ENCODE measurements at regions not wholly inside any gene's neighbourhood (a gene's known extent, or its start where the extent isn't known, plus 50 kb on each side); places are given as distances from the start of the nearest gene placed in this dataset.
"Not testable (repeated sequence)": the region's sequence is repeated elsewhere in the genome, so short reads cannot be mapped to it uniquely, and the experiment has no call there.

- no peak overlapping the region for H3K4me3 Mint-ChIP-seq
- peaks cover 3% of the 10 kb centered on the region for H3K9me3 Mint-ChIP-seq
- no peak overlapping the region for H3K27ac Mint-ChIP-seq
- no peaks in the 10 kb centered on the region for H3K4me1 Mint-ChIP-seq
- H3K36me3 Mint-ChIP-seq (ENCODE audit: low read depth): no peaks in the 10 kb centered on the region
- H3K27me3 Mint-ChIP-seq: peaks cover 13% of the 10 kb centered on the region
- ATAC-seq (replicated peaks): no peak
Observed at GRCh38 chr6:21870076-21870730, 276.7 kb downstream of the SOX4 start.

- ATAC-seq (replicated peaks): no peak
- Mint-ChIP-seq H3K36me3 (ENCODE audit: low read depth) (no peaks in the 10 kb centered on the region), H3K9me3 (peaks cover 3% of the 10 kb centered on the region), H3K4me1 (no peaks in the 10 kb centered on the region), H3K27ac (no peak overlapping the region), H3K4me3 (no peak overlapping the region), H3K27me3 (peaks cover 10% of the 10 kb centered on the region)
Observed at GRCh38 chr6:21871831-21872230, 278.3 kb downstream of the SOX4 start.

GRCh38 chr6:21872749-21873148 is 279.2 kb downstream of the SOX4 start:
- H3K9me3 Mint-ChIP-seq: peaks cover 3% of the 10 kb centered on the region
- H3K4me3 Mint-ChIP-seq: no peak overlapping the region
- no peak for ATAC-seq (replicated peaks)
- H3K36me3 Mint-ChIP-seq (ENCODE audit: low read depth): no peaks in the 10 kb centered on the region
- no peak overlapping the region for H3K27ac Mint-ChIP-seq
- H3K27me3 Mint-ChIP-seq: peaks cover 10% of the 10 kb centered on the region
- no peaks in the 10 kb centered on the region for H3K4me1 Mint-ChIP-seq

DNA sequence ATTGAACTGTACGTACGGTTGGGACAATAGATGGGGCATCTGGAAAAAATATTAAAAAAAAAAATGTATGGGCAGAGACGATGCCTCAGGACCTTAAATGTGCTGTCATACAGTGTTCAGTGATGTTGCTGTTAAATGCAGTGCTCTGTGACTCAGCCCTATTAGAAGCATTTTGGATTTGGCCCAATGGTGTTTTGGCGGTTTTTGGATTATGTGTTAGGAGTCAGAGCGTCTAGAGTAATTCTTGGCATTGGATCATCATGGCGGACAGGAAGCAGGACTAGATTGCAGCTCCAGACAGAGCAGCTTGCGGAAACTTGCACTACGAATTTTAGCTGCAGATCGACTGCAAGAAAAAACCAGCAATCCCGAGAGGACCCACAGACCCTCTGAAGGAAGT is 280.0 kb downstream of the SOX4 start:
- no peaks in the 10 kb centered on the region for H3K36me3 Mint-ChIP-seq (ENCODE audit: low read depth)
- no peak overlapping the region for H3K27ac Mint-ChIP-seq
- peaks cover 3% of the 10 kb centered on the region for H3K9me3 Mint-ChIP-seq
- peaks cover 10% of the 10 kb centered on the region for H3K27me3 Mint-ChIP-seq
- no peak for ATAC-seq (replicated peaks)
- H3K4me1 Mint-ChIP-seq: no peaks in the 10 kb centered on the region
- no peak overlapping the region for H3K4me3 Mint-ChIP-seq

- Mint-ChIP-seq H3K36me3 (ENCODE audit: low read depth) (no peaks in the 10 kb centered on the region), H3K4me3 (no peak overlapping the region), H3K4me1 (no peaks in the 10 kb centered on the region)
Observed at GRCh38 chr6:21874372-21874771, 280.8 kb downstream of the SOX4 start.

GRCh38 chr6:21877037-21877436 is 283.5 kb downstream of the SOX4 start:
- H3K9me3 Mint-ChIP-seq: not testable (repeated sequence)

More at GRCh38 chr6:21874372-21874771, 280.8 kb downstream of the SOX4 start:
- H3K27me3 Mint-ChIP-seq: peaks cover 10% of the 10 kb centered on the region
- ATAC-seq (replicated peaks): no peak
- H3K9me3 Mint-ChIP-seq: no peaks in the 10 kb centered on the region
- no peak overlapping the region for H3K27ac Mint-ChIP-seq

GRCh38 chr6:21880249-21880648 is 286.7 kb downstream of the SOX4 start:
- not testable (repeated sequence) for H3K4me1 Mint-ChIP-seq; H3K36me3 Mint-ChIP-seq (ENCODE audit: low read depth); H3K27ac Mint-ChIP-seq; H3K27me3 Mint-ChIP-seq; H3K4me3 Mint-ChIP-seq; ATAC-seq (replicated peaks); H3K9me3 Mint-ChIP-seq

More at GRCh38 chr6:21877037-21877436, 283.5 kb downstream of the SOX4 start:
- not testable (repeated sequence) for H3K4me3 Mint-ChIP-seq; ATAC-seq (replicated peaks); H3K36me3 Mint-ChIP-seq (ENCODE audit: low read depth); H3K27ac Mint-ChIP-seq; H3K4me1 Mint-ChIP-seq
- H3K27me3 Mint-ChIP-seq: peaks cover 10% of the 10 kb centered on the region

DNA sequence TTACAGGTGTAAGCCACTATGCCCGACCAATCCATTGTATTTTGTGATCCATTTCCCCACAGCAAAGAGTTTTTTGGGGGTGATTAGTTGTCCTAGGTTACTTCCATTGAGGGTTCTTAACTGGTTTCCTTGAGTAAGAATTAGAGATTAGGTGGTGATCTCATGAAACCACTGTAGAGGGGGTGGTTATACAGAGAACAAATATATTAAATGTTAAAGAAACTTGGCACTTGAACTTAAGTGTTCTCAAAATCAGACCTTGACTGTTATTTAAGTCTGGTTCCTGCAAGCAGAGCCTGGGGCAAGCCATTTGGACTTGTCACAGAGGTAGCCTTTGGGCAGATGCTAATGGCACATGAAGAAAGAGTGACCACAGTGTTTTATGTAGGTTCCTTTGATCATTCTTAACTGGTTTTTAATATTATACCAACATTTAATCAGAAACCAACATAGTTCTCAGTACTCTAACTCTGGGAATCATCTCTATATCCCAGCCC is 288.5 kb downstream of the SOX4 start:
- Mint-ChIP-seq H3K4me3 (no peak overlapping the region), H3K9me3 (no peaks in the 10 kb centered on the region), H3K27ac (no peak overlapping the region), H3K27me3 (no peaks in the 10 kb centered on the region), H3K36me3 (ENCODE audit: low read depth) (no peaks in the 10 kb centered on the region), H3K4me1 (no peaks in the 10 kb centered on the region)
- no peak for ATAC-seq (replicated peaks)

- no peak overlapping the region for H3K27ac Mint-ChIP-seq
- H3K4me3 Mint-ChIP-seq: no peak overlapping the region
Observed at GRCh38 chr6:21883595-21884328, 290.2 kb downstream of the SOX4 start.

GRCh38 chr6:21885111-21885510 is 291.6 kb downstream of the SOX4 start:
- no peaks in the 10 kb centered on the region for H3K36me3 Mint-ChIP-seq (ENCODE audit: low read depth)
- no peaks in the 10 kb centered on the region for H3K4me1 Mint-ChIP-seq
- H3K4me3 Mint-ChIP-seq: no peak overlapping the region
- no peaks in the 10 kb centered on the region for H3K9me3 Mint-ChIP-seq
- H3K27me3 Mint-ChIP-seq: peaks cover 3% of the 10 kb centered on the region
- no peak overlapping the region for H3K27ac Mint-ChIP-seq
- no peak for ATAC-seq (replicated peaks)

More at GRCh38 chr6:21883595-21884328, 290.2 kb downstream of the SOX4 start:
- ATAC-seq (replicated peaks): no peak
- no peaks in the 10 kb centered on the region for H3K9me3 Mint-ChIP-seq
- no peaks in the 10 kb centered on the region for H3K4me1 Mint-ChIP-seq
- no peaks in the 10 kb centered on the region for H3K36me3 Mint-ChIP-seq (ENCODE audit: low read depth)
- no peaks in the 10 kb centered on the region for H3K27me3 Mint-ChIP-seq

DNA sequence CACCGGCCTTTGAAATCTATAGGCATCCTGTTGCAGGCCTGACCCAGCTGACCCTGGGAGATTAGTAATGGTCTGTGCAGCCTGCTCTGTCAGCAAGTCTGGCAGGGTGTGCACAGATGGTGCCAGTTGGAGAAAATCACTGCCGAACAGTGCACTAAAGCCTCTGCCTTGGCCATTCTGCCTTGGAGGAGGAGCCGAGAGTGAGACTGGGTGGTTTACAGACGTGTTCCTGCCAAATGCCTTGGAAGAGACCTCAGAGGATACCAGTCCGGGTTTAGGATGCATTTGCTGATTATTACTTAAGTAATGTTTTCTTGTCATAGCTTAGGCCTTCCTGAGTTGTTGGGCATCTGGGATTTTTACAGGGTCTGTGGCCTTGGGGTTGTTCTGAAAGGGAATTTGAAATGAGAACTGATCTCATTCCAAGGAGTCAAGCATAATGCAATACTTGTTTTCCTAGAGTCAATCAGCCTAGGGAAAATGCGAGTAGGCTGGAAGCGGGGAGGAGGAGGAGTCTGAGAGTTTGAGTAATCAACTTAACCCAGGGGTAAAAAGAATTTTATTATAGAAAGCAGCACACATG is 292.1 kb downstream of the SOX4 start:
- no peaks in the 10 kb centered on the region for H3K36me3 Mint-ChIP-seq (ENCODE audit: low read depth)
- ATAC-seq (replicated peaks): no peak
- no peak overlapping the region for H3K27ac Mint-ChIP-seq
- peaks cover 3% of the 10 kb centered on the region for H3K27me3 Mint-ChIP-seq
- H3K4me3 Mint-ChIP-seq: no peak overlapping the region
- no peaks in the 10 kb centered on the region for H3K9me3 Mint-ChIP-seq
- H3K4me1 Mint-ChIP-seq: no peaks in the 10 kb centered on the region

- Mint-ChIP-seq H3K27ac (no peak overlapping the region), H3K27me3 (peaks cover 3% of the 10 kb centered on the region), H3K4me1 (no peaks in the 10 kb centered on the region), H3K36me3 (ENCODE audit: low read depth) (no peaks in the 10 kb centered on the region), H3K4me3 (no peak overlapping the region), H3K9me3 (no peaks in the 10 kb centered on the region)
- no peak for ATAC-seq (replicated peaks)
Observed at GRCh38 chr6:21886542-21887151, 293.1 kb downstream of the SOX4 start.

- no peak overlapping the region for H3K27ac Mint-ChIP-seq
- no peaks in the 10 kb centered on the region for H3K36me3 Mint-ChIP-seq (ENCODE audit: low read depth)
- ATAC-seq (replicated peaks): no peak
- H3K27me3 Mint-ChIP-seq: peaks cover 3% of the 10 kb centered on the region
- no peaks in the 10 kb centered on the region for H3K9me3 Mint-ChIP-seq
- H3K4me3 Mint-ChIP-seq: no peak overlapping the region
- H3K4me1 Mint-ChIP-seq: no peaks in the 10 kb centered on the region
Observed at GRCh38 chr6:21887231-21888185, 294.0 kb downstream of the SOX4 start.

GRCh38 chr6:21891080-21891479 is 297.5 kb downstream of the SOX4 start:
- Mint-ChIP-seq H3K4me1 (no peaks in the 10 kb centered on the region), H3K9me3 (peaks cover 4% of the 10 kb centered on the region), H3K27me3 (peaks cover 3% of the 10 kb centered on the region), H3K27ac (no peak overlapping the region), H3K36me3 (ENCODE audit: low read depth) (no peaks in the 10 kb centered on the region), H3K4me3 (no peak overlapping the region)
- no peak for ATAC-seq (replicated peaks)
